H9 (cell line): ENCODE measurements at regions not wholly inside any gene's neighbourhood (a gene's known extent, or its start where the extent isn't known, plus 50 kb on each side); places are given as distances from the start of the nearest gene placed in this dataset.

ENCODE experiments used
- DNase-seq: peaks from one replicate; pipeline ENCODE4 v3.0.0-alpha.2; 2017
- H2AFZ ChIP-seq: one replicate; pipeline ENCODE4 v1.6.1; 2013; ENCODE audit warnings: mild to moderate bottlenecking, low read length, control low read depth, moderate library complexity
- H2AK5ac ChIP-seq: 2 replicates; pipeline ENCODE4 v1.6.1; 2013; ENCODE audit warnings: low read length, control low read depth, mixed read lengths; ENCODE audit not compliant: insufficient read length
- H2BK120ac ChIP-seq: one replicate; pipeline ENCODE4 v1.6.1; 2013; ENCODE audit warnings: low read depth, mild to moderate bottlenecking, low read length, control low read depth, inconsistent platforms; ENCODE audit not compliant: poor library complexity, severe bottlenecking
- H2BK12ac ChIP-seq: 2 replicates; pipeline ENCODE4 v1.6.1; 2013; ENCODE audit warnings: low read length, control low read depth, mixed read lengths, low read depth; ENCODE audit not compliant: insufficient read length
- H2BK15ac ChIP-seq: 2 replicates; pipeline ENCODE4 v1.6.1; 2013; ENCODE audit warnings: low read depth, low read length, control low read depth
- H2BK20ac ChIP-seq: one replicate; pipeline ENCODE4 v1.6.1; 2013; ENCODE audit warnings: low read depth, mild to moderate bottlenecking, low read length, control low read depth, inconsistent platforms; ENCODE audit not compliant: poor library complexity, severe bottlenecking
- H2BK5ac ChIP-seq: 2 replicates; pipeline ENCODE4 v1.6.1; 2013; ENCODE audit warnings: low read length, control low read depth, mixed read lengths; ENCODE audit not compliant: insufficient read length
- H3K14ac ChIP-seq: 2 replicates; pipeline ENCODE4 v1.6.1; 2013; ENCODE audit warnings: low read length, control low read depth; ENCODE audit not compliant: insufficient read depth
- H3K18ac ChIP-seq: 2 replicates; pipeline ENCODE4 v1.6.1; 2013; ENCODE audit warnings: low read depth, mild to moderate bottlenecking, mixed read lengths, low read length, control low read depth; ENCODE audit not compliant: insufficient read length
- H3K23ac ChIP-seq: 2 replicates; pipeline ENCODE4 v1.6.1; 2013; ENCODE audit warnings: low read length, control low read depth, mixed read lengths, low read depth; ENCODE audit not compliant: insufficient read length
- H3K23me2 ChIP-seq: 2 replicates; pipeline ENCODE4 v1.6.1; 2013; ENCODE audit warnings: low read depth, mild to moderate bottlenecking, mixed read lengths, low read length, control low read depth; ENCODE audit not compliant: insufficient read length, poor library complexity, severe bottlenecking
- H3K27ac ChIP-seq: 2 replicates; pipeline ENCODE4 v1.5.1; 2013; ENCODE audit warnings: low read length, control low read depth, mixed read lengths, low read depth; ENCODE audit not compliant: insufficient read length
- H3K27me3 ChIP-seq: 2 replicates; pipeline ENCODE4 v1.6.1; 2013; ENCODE audit warnings: low read length, control low read depth, inconsistent platforms; ENCODE audit not compliant: insufficient read depth
- H3K4ac ChIP-seq: 2 replicates; pipeline ENCODE4 v1.6.1; 2013; ENCODE audit warnings: low read depth, mild to moderate bottlenecking, control low read depth, inconsistent platforms, low read length, moderate library complexity
- H3K4me1 ChIP-seq: 2 replicates; pipeline ENCODE4 v1.6.1; 2013; ENCODE audit warnings: low read length, control low read depth, inconsistent platforms; ENCODE audit not compliant: insufficient read depth
- H3K4me2 ChIP-seq: 2 replicates; pipeline ENCODE4 v1.6.1; 2013; ENCODE audit warnings: low read length, control low read depth, mixed read lengths; ENCODE audit not compliant: insufficient read length, insufficient read depth
- H3K56ac ChIP-seq: 2 replicates; pipeline ENCODE4 v1.6.1; 2013; ENCODE audit warnings: low read depth, mild to moderate bottlenecking, mixed read lengths, low read length, control low read depth; ENCODE audit not compliant: insufficient read length
- H3K79me1 ChIP-seq: 2 replicates; pipeline ENCODE4 v1.6.1; 2013; ENCODE audit warnings: low read depth, mild to moderate bottlenecking, moderate library complexity, low read length, control low read depth, inconsistent platforms; ENCODE audit not compliant: insufficient read depth, poor library complexity, severe bottlenecking
- H3K79me2 ChIP-seq: 2 replicates; pipeline ENCODE4 v1.6.1; 2013; ENCODE audit warnings: low read length, control low read depth, inconsistent platforms; ENCODE audit not compliant: insufficient read depth
- H3K9ac ChIP-seq: 2 replicates; pipeline ENCODE4 v1.6.1; 2013; ENCODE audit warnings: low read length, control low read depth, mixed read lengths; ENCODE audit not compliant: insufficient read length; ENCODE audit errors: extremely low read depth
- H3K9me3 ChIP-seq: one replicate; pipeline ENCODE4 v1.6.1; 2013; ENCODE audit warnings: low read depth, low read length, inconsistent platforms; ENCODE audit not compliant: control insufficient read depth
- H3T11ph ChIP-seq: one replicate; pipeline ENCODE4 v1.6.1; 2013; ENCODE audit warnings: mild to moderate bottlenecking, low read length, control low read depth, inconsistent platforms
- H4K20me1 ChIP-seq: one replicate; pipeline ENCODE4 v1.6.1; 2013; ENCODE audit not compliant: control insufficient read depth, insufficient read length, insufficient read depth
- H4K5ac ChIP-seq: 2 replicates; pipeline ENCODE4 v1.6.1; 2013; ENCODE audit warnings: low read depth, mild to moderate bottlenecking, mixed read lengths, low read length, control low read depth; ENCODE audit not compliant: insufficient read length
- H4K8ac ChIP-seq: replicated peaks from 2 replicates; pipeline ENCODE4 v1.6.1; 2013; ENCODE audit warnings: low read length, control low read depth, mixed read lengths, low read depth; ENCODE audit not compliant: insufficient read length
- H4K91ac ChIP-seq: 2 replicates; pipeline ENCODE4 v1.6.1; 2013; ENCODE audit warnings: low read depth, mild to moderate bottlenecking, moderate library complexity, mixed read lengths, low read length, control low read depth; ENCODE audit not compliant: insufficient read length
- H3K27ac Mint-ChIP-seq, 3 experiments: 2 replicates in 2 of 3; 3 replicates in 1 of 3; pipeline ENCODE4 v1.8.0; 2020 to 2021; ENCODE audit warnings: mixed read lengths in 3 of 3, mild to moderate bottlenecking in 1 of 3, moderate library complexity in 1 of 3
- H3K27me3 Mint-ChIP-seq: 2 replicates; pipeline ENCODE4 v1.8.0; 2021; ENCODE audit warnings: low read depth, mild to moderate bottlenecking, moderate library complexity, mixed read lengths
- H3K36me3 Mint-ChIP-seq, 3 experiments: 2 replicates in 2 of 3; 3 replicates in 1 of 3; pipeline ENCODE4 v1.8.0; 2020 to 2021; ENCODE audit warnings: low read depth in 3 of 3, mixed read lengths in 3 of 3; ENCODE audit not compliant: insufficient read depth in 1 of 3
- H3K4me1 Mint-ChIP-seq, 2 experiments: 2 replicates each; pipeline ENCODE4 v1.8.0; 2020; ENCODE audit warnings: mixed read lengths in 2 of 2
- H3K4me3 Mint-ChIP-seq, 2 experiments: 2 replicates in 1 of 2; 3 replicates in 1 of 2; pipeline ENCODE4 v1.8.0; 2020 to 2021; ENCODE audit warnings: mild to moderate bottlenecking in 2 of 2, mixed read lengths in 2 of 2, moderate library complexity in 1 of 2
- H3K9me3 Mint-ChIP-seq, 2 experiments: 2 replicates in 1 of 2; 3 replicates in 1 of 2; pipeline ENCODE4 v1.8.0; 2020; ENCODE audit warnings: mild to moderate bottlenecking in 2 of 2, mixed read lengths in 2 of 2, moderate library complexity in 1 of 2
- WGBS: extraction: QIAGEN DNeasy Blood & Tissue Kit; methylation state at CpG from one replicate; pipeline ENCODE4 v1.1.7; 2013; ENCODE audit warnings: missing lambda C conversion rate, low lambda C conversion rate, mixed read lengths; ENCODE audit not compliant: insufficient read length; ENCODE audit errors: extremely low coverage; 5-methylcytosine and 5-hydroxymethylcytosine counted together
- TF ChIP-seq, protein P1 (sequence below): fragments of 200-600 bp; sonication (generic); conservative IDR thresholded peaks from 3 replicates; pipeline ENCODE4 v1.8.0; 2021; ENCODE audit warnings: antibody characterized with exemption, mild to moderate bottlenecking

DNA sequence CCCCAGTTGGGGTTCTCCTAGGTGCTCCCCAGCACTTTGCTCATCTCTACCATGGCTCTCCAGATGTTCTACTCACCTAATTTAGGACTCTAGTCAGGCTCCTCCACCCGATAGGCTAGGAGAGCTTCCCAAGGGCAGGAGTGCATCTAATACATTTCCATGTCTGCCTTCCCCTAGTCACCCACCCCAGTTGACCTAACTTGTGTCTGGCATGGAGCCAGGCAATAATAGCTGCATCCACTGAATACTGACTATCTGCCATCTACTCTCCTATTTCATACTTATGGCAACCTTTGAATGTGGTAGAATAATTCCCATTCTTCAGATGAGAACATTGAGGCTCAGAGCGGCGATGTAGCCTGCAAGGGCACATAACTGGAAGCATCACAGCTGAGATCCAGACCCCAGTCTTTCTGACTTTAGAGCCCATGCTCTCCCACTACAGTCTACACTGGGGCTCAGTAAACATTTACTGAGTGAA, 71.8 kb upstream of the YWHAQ start:
- H3K27me3 Mint-ChIP-seq = peaks cover 3% of the 10 kb centered on the region
- H3K4me2 ChIP-seq = no peak overlapping the region

More for the DNA sequence above, 71.8 kb upstream of the YWHAQ start:
- Histone ChIP-seq H3K18ac (no peak overlapping the region), H3K23ac (no peak overlapping the region), H2BK12ac (no peak overlapping the region), H4K8ac (no peak overlapping the region), H3K14ac (no peak overlapping the region), H2AK5ac (no peak overlapping the region), H3K27me3 (no peaks in the 10 kb centered on the region), H2BK20ac (no peak overlapping the region), H3K79me2 (no peaks in the 10 kb centered on the region), H2BK5ac (no peak overlapping the region), H2BK15ac (no peak overlapping the region), H3K79me1 (no peaks in the 10 kb centered on the region), H3K9ac (no peak overlapping the region), H3K4ac (no peak overlapping the region), H4K5ac (no peak overlapping the region), H4K91ac (no peak overlapping the region), H3K23me2 (peaks cover 2% of the 10 kb centered on the region), H3T11ph (no peak overlapping the region), H4K20me1 (no peaks in the 10 kb centered on the region), H3K4me1 (no peaks in the 10 kb centered on the region; the same call in 1 of the 2 replicates), H3K27ac (no peak overlapping the region), H3K56ac (no peak overlapping the region), H2AFZ (no peak overlapping the region), H3K9me3 (no peaks in the 10 kb centered on the region), H2BK120ac (no peak overlapping the region)
- no CpG with 5 or more reads among the region's 3 CpGs for WGBS
- Mint-ChIP-seq H3K36me3 (no peaks in the 10 kb centered on the region), H3K27ac (no peak overlapping the region), H3K9me3 (no peaks in the 10 kb centered on the region), H3K4me1 (peaks cover 12 to 16% of the 10 kb centered on the region in 2 experiments), H3K4me3 (no peak overlapping the region)
- TF ChIP-seq, protein P1, sequence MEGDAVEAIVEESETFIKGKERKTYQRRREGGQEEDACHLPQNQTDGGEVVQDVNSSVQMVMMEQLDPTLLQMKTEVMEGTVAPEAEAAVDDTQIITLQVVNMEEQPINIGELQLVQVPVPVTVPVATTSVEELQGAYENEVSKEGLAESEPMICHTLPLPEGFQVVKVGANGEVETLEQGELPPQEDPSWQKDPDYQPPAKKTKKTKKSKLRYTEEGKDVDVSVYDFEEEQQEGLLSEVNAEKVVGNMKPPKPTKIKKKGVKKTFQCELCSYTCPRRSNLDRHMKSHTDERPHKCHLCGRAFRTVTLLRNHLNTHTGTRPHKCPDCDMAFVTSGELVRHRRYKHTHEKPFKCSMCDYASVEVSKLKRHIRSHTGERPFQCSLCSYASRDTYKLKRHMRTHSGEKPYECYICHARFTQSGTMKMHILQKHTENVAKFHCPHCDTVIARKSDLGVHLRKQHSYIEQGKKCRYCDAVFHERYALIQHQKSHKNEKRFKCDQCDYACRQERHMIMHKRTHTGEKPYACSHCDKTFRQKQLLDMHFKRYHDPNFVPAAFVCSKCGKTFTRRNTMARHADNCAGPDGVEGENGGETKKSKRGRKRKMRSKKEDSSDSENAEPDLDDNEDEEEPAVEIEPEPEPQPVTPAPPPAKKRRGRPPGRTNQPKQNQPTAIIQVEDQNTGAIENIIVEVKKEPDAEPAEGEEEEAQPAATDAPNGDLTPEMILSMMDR = no peak
- no peak for DNase-seq
